ENCODE measurements at regions not wholly inside any gene's neighbourhood (a gene's known extent, or its start where the extent isn't known, plus 50 kb on each side); places are given as distances from the start of the nearest gene placed in this dataset.

DNA sequence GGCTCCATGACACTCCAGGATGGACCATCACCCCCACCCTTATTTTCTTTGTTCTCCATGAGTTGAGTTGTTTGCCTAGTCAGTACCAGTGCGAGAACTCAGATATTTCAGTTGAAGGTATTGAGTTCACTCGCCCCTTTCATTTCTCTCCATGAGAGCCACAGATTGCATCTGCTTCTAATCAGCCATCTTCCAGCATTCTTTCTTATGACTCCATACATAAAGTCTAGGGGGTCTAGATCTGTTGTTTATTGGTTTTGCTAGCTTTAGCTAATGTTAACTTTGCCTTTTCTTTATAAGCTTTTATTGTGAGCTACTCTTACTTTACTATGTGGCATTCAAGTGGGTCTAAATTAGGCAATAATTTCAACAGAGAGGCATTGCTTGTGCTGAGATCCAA lies 71.6 kb upstream of the PDC start:
- TF ChIP-seq, protein P1, sequence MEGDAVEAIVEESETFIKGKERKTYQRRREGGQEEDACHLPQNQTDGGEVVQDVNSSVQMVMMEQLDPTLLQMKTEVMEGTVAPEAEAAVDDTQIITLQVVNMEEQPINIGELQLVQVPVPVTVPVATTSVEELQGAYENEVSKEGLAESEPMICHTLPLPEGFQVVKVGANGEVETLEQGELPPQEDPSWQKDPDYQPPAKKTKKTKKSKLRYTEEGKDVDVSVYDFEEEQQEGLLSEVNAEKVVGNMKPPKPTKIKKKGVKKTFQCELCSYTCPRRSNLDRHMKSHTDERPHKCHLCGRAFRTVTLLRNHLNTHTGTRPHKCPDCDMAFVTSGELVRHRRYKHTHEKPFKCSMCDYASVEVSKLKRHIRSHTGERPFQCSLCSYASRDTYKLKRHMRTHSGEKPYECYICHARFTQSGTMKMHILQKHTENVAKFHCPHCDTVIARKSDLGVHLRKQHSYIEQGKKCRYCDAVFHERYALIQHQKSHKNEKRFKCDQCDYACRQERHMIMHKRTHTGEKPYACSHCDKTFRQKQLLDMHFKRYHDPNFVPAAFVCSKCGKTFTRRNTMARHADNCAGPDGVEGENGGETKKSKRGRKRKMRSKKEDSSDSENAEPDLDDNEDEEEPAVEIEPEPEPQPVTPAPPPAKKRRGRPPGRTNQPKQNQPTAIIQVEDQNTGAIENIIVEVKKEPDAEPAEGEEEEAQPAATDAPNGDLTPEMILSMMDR (IDR thresholded peaks at IDR 0.05; ENCODE audit: low read depth, low read length), result no peak
- TF ChIP-seq POLR2A (IDR thresholded peaks at IDR 0.05; ENCODE audit: extremely low read depth, insufficient read length) (no peak), MYC (IDR thresholded peaks at IDR 0.05; ENCODE audit: low read depth, low read length) (no peak)
- TF ChIP-seq, protein P2, sequence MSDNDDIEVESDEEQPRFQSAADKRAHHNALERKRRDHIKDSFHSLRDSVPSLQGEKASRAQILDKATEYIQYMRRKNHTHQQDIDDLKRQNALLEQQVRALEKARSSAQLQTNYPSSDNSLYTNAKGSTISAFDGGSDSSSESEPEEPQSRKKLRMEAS (IDR thresholded peaks at IDR 0.05; ENCODE audit: low read depth, low read length), result no peak

All from NB4 (cell line).